ENCODE measurements at regions not wholly inside any gene's neighbourhood (a gene's known extent, or its start where the extent isn't known, plus 50 kb on each side); places are given as distances from the start of the nearest gene placed in this dataset.

GRCh38 chr9:73647560-73647959, 495.9 kb downstream of the ANXA1 start:
- DNase-seq (ENCODE audit: low read depth in 2 of 2), result no peak

GRCh38 chr9:73649552-73649951, 497.9 kb downstream of the ANXA1 start:
- DNase-seq (ENCODE audit: low read depth in 2 of 2), result no peak

- DNase-seq (ENCODE audit: low read depth in 2 of 2), result no peak
Observed at GRCh38 chr9:73655363-73655762, 503.7 kb downstream of the ANXA1 start.

- DNase-seq (ENCODE audit: low read depth in 2 of 2), result no peak
Observed at GRCh38 chr9:73655831-73656230, 504.2 kb downstream of the ANXA1 start.

GRCh38 chr9:73665253-73665652, 513.6 kb downstream of the ANXA1 start:
- no peak for DNase-seq (ENCODE audit: low read depth in 2 of 2)

- no peak for DNase-seq (ENCODE audit: low read depth in 2 of 2)
Observed at GRCh38 chr9:73667749-73668148, 516.1 kb downstream of the ANXA1 start.

- no peak for DNase-seq (ENCODE audit: low read depth in 2 of 2)
Observed at GRCh38 chr9:73680831-73681230, 529.2 kb downstream of the ANXA1 start.

- no peak for DNase-seq (ENCODE audit: low read depth in 2 of 2)
Observed at GRCh38 chr9:73682789-73683188, 531.1 kb downstream of the ANXA1 start.

- DNase-seq (ENCODE audit: low read depth in 2 of 2), result no peak
Observed at GRCh38 chr9:73683862-73684591, 532.4 kb downstream of the ANXA1 start.

GRCh38 chr9:73684601-73685000, 532.9 kb downstream of the ANXA1 start:
- DNase-seq (ENCODE audit: low read depth in 2 of 2), result no peak

GRCh38 chr9:73685786-73686185, 534.1 kb downstream of the ANXA1 start:
- DNase-seq (ENCODE audit: low read depth in 2 of 2), result no peak

- no peak for DNase-seq (ENCODE audit: low read depth in 2 of 2)
Observed at GRCh38 chr9:73689051-73689870, 537.6 kb downstream of the ANXA1 start.

- DNase-seq (ENCODE audit: low read depth in 2 of 2), result no peak
Observed at GRCh38 chr9:73701415-73702057, 549.9 kb downstream of the ANXA1 start.

- DNase-seq (ENCODE audit: low read depth in 2 of 2), result no peak
Observed at GRCh38 chr9:73714294-73714693, 562.6 kb downstream of the ANXA1 start.

GRCh38 chr9:73715591-73715990, 563.9 kb downstream of the ANXA1 start:
- no peak for DNase-seq (ENCODE audit: low read depth in 2 of 2)

GRCh38 chr9:73719660-73720059, 568.0 kb downstream of the ANXA1 start:
- DNase-seq (ENCODE audit: low read depth in 2 of 2), result no peak

GRCh38 chr9:73720601-73721000, 568.9 kb downstream of the ANXA1 start:
- DNase-seq (ENCODE audit: low read depth in 2 of 2), result no peak

- DNase-seq (ENCODE audit: low read depth in 2 of 2), result no peak
Observed at GRCh38 chr9:73736270-73736669, 584.6 kb downstream of the ANXA1 start.

GRCh38 chr9:73738741-73739530, 587.3 kb downstream of the ANXA1 start:
- DNase-seq (ENCODE audit: low read depth in 2 of 2), result no peak

GRCh38 chr9:73741316-73741715, 589.7 kb downstream of the ANXA1 start:
- no peak for DNase-seq (ENCODE audit: low read depth in 2 of 2)

- no peak for DNase-seq (ENCODE audit: low read depth in 2 of 2)
Observed at GRCh38 chr9:73742412-73742811, 590.7 kb downstream of the ANXA1 start.

GRCh38 chr9:73743826-73744225, 592.2 kb downstream of the ANXA1 start:
- no peak for DNase-seq (ENCODE audit: low read depth in 2 of 2)

All from stimulated activated CD8-positive, alpha-beta memory T cell treated with anti-CD3 and anti-CD28 coated beads, Interleukin-15, amount 100 ng/mL, for 4 hours (primary cell).